SKM-1 treated with dmso at 0.1 percent for 144 hours (cell line): ENCODE measurements at regions not wholly inside any gene's neighbourhood (a gene's known extent, or its start where the extent isn't known, plus 50 kb on each side); places are given as distances from the start of the nearest gene placed in this dataset.

Experiments used
- DNase-seq: peaks from one replicate; lab custom pipeline; 2025; ENCODE audit not compliant: unreplicated experiment; lab: John Stamatoyannopoulos, UW

DNA sequence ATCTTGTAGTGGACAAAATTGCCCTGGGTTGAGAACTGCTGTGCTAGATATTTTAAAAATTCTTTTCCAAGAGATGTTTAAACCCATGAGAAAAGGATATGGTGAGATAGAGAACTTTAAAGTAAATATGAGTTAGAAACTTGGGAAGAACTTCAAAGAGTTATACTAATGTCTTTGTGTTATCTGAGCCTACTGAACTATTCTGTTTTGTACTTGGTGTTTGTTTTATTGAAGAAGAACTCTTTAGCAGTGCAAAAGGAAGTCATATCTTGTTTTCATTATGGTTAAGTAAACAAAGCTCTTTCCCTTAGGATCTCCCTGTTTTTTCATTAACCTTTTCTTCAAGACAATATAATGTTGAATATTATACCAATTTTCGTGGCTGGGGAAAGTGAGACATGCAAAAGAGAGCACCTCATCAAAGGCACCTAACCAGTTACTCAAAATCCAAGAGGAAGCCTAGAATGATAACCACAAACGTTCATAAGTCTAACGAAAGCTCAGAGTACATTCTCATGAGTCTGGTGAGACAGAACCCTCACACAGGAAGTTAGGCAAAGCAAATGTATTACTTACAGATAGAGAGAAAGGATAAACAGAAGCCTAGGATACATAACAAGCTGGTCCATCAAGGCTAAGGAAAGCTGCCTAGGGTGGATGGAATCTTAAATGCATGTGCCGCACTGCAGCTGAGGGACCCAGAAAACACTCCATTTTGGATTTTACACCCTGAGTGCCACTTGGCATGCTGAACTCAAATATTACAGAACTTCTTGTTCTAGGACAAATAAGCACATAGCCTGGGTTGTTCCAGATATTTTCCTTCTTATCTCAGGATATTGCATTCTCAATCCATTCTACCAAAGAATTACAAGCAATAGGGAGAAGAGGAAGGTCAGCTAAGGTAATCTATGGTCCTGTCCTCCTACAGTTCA, 112.5 kb upstream of the ANO3 start:
- no peak for DNase-seq

DNA sequence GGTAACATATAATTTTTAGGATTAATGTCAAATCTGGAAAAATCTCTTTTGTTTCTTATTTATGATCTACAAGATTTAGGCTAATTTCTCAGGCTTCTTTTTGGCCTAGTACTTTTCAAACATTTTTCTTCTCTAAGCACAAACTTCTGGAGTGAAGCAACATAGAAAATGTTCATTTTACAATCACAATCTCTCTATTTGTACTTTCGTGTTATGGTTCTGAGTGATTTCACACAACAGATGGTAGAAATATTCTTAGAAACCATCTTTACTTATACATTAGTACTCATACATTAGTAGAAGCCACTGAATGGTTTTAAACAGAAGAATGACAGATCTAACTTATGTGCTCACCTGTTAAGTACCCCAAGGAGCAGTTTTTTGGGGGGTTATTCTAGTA, 106.3 kb upstream of the ANO3 start:
- DNase-seq, result no peak

DNA sequence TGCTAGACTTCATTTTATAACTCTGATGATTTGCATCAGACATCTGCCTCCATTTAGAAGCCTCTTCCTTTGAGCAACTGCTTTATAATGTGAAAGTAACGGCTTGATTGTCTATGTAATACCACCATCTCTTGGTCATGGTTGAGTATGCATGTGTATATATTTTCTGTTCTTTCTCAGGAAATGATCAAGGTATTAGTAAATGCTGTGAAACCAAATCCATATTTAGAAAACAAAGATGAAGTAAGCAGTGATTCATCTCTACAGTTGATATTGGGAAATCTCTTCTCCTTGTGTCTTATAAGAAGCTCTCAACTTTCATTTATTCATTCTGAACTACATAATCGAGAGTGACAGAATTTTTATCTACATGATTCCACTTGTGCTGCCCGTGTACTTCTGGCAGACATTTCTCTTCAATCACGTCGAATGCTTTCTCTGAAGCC, 104.6 kb upstream of the ANO3 start:
- no peak for DNase-seq

DNA sequence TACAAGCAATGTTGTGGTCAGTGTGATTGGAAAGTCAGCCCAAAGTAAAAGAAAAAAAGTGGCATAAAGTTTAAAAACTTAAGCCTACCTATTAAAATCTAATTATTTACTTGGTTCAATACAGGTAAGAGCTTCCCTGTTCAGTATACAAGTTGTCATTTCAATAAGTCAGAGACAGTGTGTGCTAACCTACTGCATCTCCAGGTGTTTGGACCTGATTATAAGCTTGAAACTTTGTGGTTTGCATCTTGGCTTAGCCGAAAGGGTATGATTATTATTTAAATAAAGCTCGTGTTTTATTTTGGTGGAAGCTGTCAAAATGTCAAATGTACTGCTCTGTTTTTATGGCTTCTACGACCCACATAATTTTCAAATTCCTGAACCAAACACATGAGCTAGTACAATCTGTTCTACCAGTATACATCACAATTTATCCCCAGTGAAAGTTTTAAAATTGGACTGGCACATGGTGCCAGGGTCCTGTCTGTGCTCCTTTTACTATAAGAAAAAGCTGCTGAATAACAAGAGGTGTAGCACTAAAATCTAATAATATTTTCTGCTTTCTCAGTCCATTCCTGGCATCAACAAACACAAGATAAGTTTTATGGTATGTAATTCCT, 103.9 kb upstream of the ANO3 start:
- DNase-seq, result no peak

DNA sequence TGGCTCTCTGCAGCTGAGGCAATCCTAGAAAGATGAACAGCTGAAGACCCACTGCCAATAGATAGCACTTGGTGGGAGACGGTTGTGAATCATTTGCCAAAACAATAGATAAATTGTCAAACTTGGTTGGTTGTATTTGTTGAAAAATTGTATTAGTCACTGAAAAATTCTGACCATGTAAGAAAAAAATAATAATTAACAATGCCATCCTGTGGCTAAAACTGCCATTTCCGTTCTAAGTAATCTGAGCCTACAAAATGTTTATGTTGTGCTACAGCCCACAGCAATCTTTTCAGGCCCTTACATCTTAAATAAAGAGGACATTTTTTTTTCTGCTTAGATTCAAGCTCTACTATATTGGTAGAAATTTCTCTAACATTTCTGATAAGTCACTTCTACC, 103.2 kb upstream of the ANO3 start:
- DNase-seq, result no peak

DNA sequence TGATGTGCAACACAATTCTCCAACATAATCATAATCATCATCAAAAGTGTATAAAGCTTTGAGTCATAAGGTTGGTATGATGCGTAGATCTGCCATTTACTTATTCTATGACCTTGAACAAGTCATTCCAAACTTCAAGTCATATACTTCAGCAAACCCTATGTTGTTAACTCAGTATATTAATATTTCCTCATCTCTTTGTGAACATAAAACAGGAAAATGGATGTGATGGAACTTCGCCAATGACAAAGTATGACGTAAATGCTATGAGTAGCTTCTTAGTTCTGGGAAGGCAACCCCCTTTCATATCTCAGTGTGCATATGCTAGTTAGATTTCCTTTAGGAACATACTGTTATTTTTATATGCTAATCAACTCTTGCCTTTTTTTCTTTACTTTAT, 102.7 kb upstream of the ANO3 start:
- no peak for DNase-seq

DNA sequence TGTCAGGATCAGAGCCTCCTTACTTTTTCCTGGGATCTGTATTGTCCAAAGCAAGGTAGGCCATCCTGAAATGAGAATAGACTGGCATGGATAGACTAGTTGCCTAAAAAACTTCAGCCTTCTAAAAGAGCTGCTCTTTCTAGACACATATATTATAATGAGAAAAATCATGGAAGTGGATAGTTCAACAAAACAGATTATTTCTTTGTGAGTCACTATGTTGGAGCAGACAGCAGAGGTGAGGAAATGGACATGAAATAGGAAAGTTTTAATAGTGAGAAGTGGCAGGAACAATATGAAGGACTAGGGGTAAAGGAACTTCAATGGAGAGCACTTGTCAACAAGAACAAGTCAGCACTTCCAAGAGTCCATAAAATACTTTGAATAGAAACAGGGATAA, 101.9 kb upstream of the ANO3 start:
- DNase-seq, result no peak

DNA sequence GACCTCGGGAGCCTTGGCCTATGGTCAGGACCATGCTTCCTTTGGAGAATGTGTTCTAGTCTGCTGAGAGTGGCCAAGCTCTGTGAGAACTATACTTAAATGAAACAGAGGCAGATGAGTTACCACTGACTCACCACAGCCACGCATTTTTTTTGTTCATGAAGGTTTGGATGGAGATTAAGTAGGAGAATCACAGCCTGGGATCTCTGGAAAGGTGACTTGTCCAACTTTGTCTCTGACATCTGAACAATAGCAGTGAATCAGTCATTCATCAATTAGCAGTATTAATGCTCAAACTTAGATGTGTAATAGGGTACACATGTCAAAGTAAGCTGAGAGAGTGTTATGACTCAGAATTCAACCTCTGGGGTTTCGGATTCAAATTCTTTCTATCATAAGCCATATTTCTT, 100.7 kb upstream of the ANO3 start:
- DNase-seq, result no peak

DNA sequence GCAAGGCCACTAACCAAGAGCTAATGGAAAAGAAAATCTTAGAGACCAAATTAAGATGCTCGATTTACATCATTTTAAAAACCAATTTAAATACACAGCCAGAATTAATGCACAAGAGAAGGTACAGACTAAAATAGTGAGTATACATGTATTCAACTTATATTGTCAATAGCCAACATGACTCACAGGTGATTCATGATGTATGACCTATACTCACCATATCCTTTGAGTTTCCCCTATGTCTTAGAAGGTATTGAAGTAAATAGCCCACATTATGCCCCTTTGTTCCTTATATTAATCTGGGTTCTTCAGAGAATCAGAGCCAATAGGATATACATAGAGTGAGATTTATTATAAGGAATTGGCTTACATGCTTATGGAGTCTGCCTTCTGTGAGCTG, 97.5 kb upstream of the ANO3 start:
- DNase-seq, result no peak

DNA sequence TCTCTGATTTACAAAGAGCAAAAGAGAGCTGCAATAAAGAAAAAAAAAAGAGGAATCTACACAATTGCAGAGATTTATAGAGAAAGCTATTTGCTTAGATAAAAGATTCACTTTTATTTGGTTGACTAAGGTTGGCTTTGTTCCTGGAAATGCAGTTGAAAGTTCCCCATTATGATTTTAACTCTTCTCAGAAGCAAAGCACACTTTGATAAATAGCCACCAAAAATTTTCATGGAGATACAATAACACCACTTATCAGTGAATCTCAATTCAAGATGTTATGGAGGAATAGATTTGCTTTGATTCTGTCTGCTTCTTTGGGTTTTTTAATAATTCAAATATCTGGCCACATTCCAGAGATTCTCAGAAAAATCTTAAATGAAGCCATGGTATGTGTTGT, 88.5 kb upstream of the ANO3 start:
- DNase-seq, result no peak

DNA sequence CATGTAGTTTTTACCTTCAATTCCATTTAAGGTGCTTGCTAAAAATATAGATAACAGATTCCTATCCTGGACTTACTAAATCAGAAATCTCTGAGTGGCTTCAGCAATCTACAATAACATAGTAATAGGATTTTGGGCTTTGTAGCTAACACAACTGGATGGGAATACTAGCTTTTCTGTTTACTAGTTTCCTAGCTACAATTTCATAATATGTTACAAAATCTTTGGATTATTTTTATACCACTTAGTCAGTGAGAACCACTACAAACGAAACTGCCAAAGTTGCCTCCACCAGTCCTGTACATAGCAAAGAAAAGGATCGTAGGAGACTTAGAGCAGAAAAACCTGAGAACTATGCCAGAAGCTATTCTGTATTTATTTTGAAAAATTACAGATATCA, 87.7 kb upstream of the ANO3 start:
- no peak for DNase-seq

DNA sequence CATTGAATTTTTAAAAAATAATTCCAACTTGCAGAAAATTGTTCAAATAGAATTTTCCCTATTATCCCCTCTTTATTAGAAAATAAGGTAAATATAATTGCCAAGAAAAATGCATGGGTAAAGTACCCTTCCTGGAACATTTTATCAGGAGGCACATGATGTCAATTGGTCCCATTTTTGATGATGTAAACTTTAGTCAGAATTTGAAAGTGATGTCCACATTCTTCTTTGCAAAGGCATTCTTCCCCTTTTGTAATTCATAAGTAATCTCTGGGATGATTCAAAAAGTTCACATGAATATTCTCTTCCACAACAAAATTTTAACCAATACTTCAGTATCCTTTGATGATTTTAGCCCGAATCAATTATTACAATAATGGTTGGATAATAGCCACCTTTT, 86.9 kb upstream of the ANO3 start:
- DNase-seq, result no peak

DNA sequence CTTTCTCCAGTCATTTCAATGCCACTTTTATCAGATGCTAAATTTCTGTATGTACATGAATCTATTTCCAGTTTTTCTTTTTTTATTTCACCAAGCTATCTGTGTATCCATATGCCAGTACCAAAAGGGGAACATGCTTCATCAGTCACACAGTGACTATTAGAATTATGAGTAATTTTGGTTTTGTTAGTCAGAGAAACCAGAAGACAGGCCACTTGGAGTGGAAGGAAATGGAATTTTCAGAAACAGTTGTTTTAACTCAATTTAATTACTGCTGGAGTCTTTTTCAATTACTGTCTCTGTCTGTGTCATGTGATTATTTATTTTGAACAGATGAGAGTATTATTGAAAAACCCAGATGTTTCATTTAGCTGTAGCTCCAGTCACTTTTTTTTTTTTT, 84.6 kb upstream of the ANO3 start:
- DNase-seq, result no peak

DNA sequence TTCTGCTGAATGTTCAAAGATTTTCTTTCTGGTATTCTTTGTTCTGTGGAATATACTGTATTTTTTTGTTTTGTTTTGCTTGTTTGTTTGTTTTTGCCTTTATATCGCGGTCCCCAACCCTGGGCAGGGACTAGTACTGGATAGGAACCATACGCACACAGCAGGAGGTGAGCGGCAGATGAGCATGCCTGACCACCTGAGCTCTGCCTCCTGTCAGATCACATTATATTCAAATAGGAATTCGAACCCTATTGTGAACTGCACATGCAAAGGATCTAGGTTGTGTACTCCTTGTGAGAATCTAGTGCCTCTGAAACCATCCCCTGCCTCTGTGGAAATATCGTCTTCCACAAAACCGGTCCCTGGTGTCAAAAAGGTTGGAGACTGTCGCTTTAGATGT, 83.3 kb upstream of the ANO3 start:
- DNase-seq, result no peak

DNA sequence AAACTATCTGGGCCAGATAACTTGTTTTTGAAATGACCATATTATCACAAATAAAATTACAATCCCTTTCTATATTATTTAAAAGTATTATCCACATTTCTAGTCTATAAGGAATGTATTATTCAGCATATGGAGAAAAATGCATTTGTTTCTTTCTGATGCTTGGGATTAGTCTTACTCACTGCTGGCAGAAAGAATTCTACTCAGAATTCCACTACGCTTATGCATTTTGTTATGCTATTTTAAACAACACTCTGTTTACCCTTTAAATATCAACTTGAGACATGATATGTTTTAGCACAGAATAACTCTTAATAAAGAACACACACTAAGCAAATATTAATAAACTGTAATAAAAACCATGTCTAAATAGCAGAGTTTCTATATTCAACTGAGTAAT, 77.6 kb upstream of the ANO3 start:
- no peak for DNase-seq

DNA sequence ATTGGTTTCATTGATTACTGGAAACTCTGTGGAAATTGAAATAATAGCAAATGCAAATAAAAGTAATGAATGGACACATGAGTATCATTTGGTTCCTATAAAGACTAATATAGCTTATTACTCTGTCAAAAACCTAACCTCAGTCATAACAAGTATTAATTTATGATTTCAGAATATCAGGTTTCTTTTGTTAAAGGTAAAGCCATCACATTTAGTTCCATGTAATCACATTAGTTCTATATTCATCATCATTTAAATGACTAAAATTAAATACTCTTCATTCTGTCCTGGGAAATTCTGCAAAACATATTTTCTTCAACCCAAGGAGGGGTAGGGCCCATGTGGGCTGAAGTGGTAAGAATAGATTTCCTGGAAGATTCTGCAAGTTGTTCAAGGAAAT, 68.2 kb upstream of the ANO3 start:
- DNase-seq, result no peak

DNA sequence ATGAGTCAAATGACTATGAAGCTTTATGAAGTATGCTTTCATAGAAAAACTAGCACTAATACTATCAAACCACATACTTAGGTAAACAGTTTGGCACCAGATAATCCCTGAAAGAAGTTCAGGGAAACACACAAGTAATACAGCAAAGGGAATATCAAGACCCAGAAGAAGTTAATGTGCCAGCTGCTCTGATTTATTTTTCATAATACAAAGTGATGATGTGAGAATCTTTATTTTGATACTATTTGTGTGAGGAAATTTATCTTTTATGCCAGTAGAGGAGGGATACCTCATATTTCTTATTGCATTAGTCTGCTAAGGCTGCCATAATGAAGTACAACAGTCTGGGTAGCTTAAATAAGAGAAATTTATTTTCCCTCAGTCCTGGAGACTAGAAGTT, 67.7 kb upstream of the ANO3 start:
- no peak for DNase-seq

DNA sequence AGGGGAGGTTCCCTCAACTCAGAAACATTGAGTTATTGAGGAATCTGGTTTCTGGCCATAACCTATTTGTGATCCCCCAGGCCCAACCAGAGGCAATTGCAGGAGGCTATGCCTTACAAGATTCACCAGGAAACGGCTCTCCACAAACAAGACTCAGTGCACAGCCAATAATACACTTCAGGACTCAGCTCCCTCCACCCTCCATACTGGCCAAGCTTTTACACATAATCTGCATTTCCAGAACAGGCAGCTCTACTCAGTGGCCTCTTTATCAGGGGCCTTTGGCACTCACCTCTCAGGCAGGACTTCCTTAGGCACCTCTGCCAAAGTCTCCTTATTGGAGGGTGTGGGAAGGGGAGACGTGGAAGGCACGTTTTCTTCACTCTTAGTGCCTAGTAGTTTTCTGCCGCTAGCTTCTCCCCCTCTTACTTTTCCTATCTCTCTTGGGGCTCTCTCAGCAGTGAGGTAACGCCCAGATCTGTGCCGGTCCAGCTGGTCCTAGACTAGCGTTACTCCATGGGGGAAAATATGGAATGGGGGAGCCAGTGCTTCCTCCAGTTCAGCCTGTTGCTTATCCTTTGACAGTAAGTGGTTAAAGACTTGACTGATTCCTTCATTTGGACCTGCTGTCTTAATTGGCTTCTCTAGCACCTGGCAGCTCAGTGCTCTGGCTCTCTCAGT, 62.8 kb upstream of the ANO3 start:
- no peak for DNase-seq

DNA sequence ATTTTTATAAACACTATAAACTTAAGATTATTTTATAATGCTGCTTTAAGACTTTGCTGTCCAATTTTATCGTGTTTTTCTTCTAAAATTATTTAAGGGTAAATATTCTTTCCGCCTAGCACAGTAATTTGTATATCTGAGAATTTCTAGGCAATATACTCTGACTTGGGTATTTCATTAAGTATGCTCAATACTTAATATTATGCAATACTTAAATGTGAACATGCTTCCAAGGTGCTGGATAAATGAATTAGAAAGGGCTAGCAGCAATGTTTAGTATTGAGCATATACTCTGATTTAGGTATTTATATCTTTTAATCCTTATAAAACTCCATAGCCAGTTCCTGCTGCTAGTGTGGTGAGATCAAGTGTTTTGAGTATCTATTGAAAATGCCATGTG, 60.3 kb upstream of the ANO3 start:
- DNase-seq, result no peak

DNA sequence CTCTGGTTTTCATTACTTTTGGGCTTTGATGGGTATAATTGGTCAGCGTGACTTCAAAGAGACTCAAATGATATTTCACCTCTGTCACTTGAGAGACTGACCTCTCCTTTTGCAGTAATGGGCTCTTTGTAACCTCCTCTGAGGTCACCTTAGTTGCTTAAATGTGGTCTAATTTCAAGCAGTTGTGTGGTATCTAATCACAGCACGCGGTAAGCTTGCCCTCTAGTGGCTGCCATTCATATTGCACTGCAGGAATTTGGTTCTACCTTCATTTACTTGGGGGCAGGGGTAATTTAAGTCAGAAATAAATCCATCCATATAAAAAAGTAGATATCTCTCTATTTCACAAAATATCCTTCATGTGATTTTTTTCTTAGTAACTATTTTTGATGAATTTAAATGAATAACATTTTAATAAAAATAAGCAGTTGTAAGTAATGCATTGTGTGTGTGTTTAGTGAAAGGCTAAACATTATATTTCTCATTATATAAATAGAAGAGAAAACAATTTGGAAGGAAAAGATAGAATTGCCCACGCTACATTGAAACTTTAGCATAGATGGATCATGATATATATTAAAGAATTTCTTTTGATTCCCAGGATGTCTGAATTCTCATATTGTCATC, 55.0 kb upstream of the ANO3 start:
- peak; percentile 61 for DNase-seq

DNA sequence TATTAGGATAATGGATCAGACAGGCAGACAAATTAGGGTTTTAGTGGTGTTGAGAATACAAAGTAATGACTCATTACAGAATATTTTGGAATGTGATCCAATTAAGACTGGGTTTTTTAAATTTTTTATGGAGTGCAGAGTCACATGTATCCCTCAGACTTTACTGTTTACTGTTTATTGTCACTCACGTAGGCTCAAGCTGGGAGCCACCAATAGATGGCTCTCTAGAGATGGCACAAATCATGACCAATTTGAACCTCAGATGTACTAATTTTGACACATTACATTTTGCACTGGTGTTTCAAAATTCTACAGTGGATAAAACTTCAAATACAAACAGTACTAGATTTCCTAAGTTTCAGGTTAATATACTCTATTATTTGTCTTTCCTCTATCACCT, 53.6 kb upstream of the ANO3 start:
- DNase-seq, result no peak
